HepG2 (cell line): ENCODE measurements at regions not wholly inside any gene's neighbourhood (a gene's known extent, or its start where the extent isn't known, plus 50 kb on each side); places are given as distances from the start of the nearest gene placed in this dataset.
"Not testable (repeated sequence)": the region's sequence is repeated elsewhere in the genome, so short reads cannot be mapped to it uniquely, and the experiment has no call there.

ENCODE experiments used
- IRF2 ChIP-seq: IDR thresholded peaks from 2 replicates; pipeline ENCODE4 v1.6.1; 2018; ENCODE audit warnings: missing genetic modification reagents, missing compliant biosample characterization
- MAZ ChIP-seq, 2 experiments: sonication (generic) in 1 of 2; formaldehyde crosslinking in 1 of 2; IDR thresholded peaks; 2 replicates each; pipeline versions ENCODE4 v1.5.0 to v1.6.1; 2012 to 2020; ENCODE audit warnings: low read depth in 2 of 2, mild to moderate bottlenecking in 2 of 2, borderline replicate concordance in 1 of 2, improper control_type of control experiment in 1 of 2, low read length in 1 of 2, missing genetic modification reagents in 1 of 2, moderate library complexity in 1 of 2
- NR3C1 ChIP-seq: sonication (generic); formaldehyde crosslinking; IDR thresholded peaks from 2 replicates; pipeline ENCODE4 v1.4.0; 2020; ENCODE audit warnings: missing genetic modification reagents
- POLR2AphosphoS5 ChIP-seq: IDR thresholded peaks from 2 replicates; pipeline ENCODE4 v1.6.1; 2012; ENCODE audit warnings: low read depth, low read length
- REXO4 ChIP-seq: sonication (generic); formaldehyde crosslinking; IDR thresholded peaks from 2 replicates; pipeline ENCODE4 v1.8.0; 2022; ENCODE audit warnings: missing genetic modification reagents, mild to moderate bottlenecking, borderline replicate concordance
- ZBTB20 ChIP-seq: sonication (generic); formaldehyde crosslinking; IDR thresholded peaks from 2 replicates; pipeline ENCODE4 v1.8.1; 2023; ENCODE audit warnings: missing genetic modification reagents, low read depth, mild to moderate bottlenecking, borderline replicate concordance
- ZBTB8A ChIP-seq: sonication (generic); formaldehyde crosslinking; IDR thresholded peaks from 2 replicates; pipeline ENCODE4 v1.4.0; 2020; ENCODE audit warnings: mild to moderate bottlenecking, low read depth, missing genetic modification reagents, borderline replicate concordance
- ZFP82 ChIP-seq: sonication (generic); formaldehyde crosslinking; IDR thresholded peaks from 2 replicates; pipeline ENCODE4 v1.5.1; 2020; ENCODE audit warnings: mild to moderate bottlenecking, missing genetic modification reagents, borderline replicate concordance
- ZFX ChIP-seq: sonication (generic); formaldehyde crosslinking; IDR thresholded peaks from 2 replicates; pipeline ENCODE4 v1.4.0; 2020; ENCODE audit warnings: mild to moderate bottlenecking, low read depth, missing genetic modification reagents, moderate library complexity
- ZNF274 ChIP-seq: sonication (generic); formaldehyde crosslinking; IDR thresholded peaks from 2 replicates; pipeline ENCODE4 v1.5.1; 2020; ENCODE audit warnings: mild to moderate bottlenecking, missing genetic modification reagents
- ZNF839 ChIP-seq: sonication (generic); formaldehyde crosslinking; IDR thresholded peaks from 2 replicates; pipeline ENCODE4 v1.4.0; 2020; ENCODE audit warnings: missing genetic modification reagents, mild to moderate bottlenecking, borderline replicate concordance
- TF ChIP-seq, protein P1 (sequence below): sonication (generic); formaldehyde crosslinking; IDR thresholded peaks from 2 replicates; pipeline ENCODE4 v1.5.0; 2020; ENCODE audit warnings: mild to moderate bottlenecking, missing genetic modification reagents, moderate library complexity
- TF ChIP-seq, protein P2 (sequence below): sonication (generic); formaldehyde crosslinking; IDR thresholded peaks from 2 replicates; pipeline ENCODE4 v1.4.0; 2020; ENCODE audit warnings: missing genetic modification reagents

DNA sequence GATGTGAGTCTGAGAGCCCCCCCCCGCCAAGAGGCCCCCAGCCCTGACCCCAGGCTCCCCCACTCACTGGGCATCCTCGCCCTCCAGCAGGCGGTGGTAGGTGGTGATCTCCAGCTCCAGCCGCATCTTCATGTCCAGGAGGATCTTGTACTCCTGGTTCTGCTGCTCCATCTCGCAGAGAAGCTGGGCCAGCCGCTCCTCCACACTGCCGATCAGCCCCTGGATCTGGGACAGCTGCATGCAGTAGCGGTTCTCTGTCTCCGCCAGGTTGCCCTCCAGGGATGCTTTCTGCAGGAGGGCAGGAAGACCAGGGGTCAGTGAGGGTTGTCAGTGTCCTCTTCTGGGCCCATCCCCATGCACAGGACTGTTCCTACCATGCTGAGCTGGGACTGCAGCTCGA lies 130.0 kb downstream of the TNFRSF13B start:
- not testable (repeated sequence) for TF ChIP-seq MAZ (IDR thresholded peaks at IDR 0.05; ENCODE audit: borderline replicate concordance, low read depth, low read length); MAZ (CRISPR knock-in tag; IDR thresholded peaks at IDR 0.05; ENCODE audit: low read depth); REXO4; ZFX (CRISPR knock-in tag); POLR2AphosphoS5; ZNF839 (CRISPR knock-in tag); ZNF274 (CRISPR knock-in tag); ZFP82; ZBTB8A (CRISPR knock-in tag); ZBTB20 (CRISPR knock-in tag); NR3C1 (CRISPR knock-in tag); IRF2 (CRISPR knock-in tag)
- TF ChIP-seq, protein P1, sequence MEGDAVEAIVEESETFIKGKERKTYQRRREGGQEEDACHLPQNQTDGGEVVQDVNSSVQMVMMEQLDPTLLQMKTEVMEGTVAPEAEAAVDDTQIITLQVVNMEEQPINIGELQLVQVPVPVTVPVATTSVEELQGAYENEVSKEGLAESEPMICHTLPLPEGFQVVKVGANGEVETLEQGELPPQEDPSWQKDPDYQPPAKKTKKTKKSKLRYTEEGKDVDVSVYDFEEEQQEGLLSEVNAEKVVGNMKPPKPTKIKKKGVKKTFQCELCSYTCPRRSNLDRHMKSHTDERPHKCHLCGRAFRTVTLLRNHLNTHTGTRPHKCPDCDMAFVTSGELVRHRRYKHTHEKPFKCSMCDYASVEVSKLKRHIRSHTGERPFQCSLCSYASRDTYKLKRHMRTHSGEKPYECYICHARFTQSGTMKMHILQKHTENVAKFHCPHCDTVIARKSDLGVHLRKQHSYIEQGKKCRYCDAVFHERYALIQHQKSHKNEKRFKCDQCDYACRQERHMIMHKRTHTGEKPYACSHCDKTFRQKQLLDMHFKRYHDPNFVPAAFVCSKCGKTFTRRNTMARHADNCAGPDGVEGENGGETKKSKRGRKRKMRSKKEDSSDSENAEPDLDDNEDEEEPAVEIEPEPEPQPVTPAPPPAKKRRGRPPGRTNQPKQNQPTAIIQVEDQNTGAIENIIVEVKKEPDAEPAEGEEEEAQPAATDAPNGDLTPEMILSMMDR: not testable (repeated sequence)
- TF ChIP-seq, protein P2, sequence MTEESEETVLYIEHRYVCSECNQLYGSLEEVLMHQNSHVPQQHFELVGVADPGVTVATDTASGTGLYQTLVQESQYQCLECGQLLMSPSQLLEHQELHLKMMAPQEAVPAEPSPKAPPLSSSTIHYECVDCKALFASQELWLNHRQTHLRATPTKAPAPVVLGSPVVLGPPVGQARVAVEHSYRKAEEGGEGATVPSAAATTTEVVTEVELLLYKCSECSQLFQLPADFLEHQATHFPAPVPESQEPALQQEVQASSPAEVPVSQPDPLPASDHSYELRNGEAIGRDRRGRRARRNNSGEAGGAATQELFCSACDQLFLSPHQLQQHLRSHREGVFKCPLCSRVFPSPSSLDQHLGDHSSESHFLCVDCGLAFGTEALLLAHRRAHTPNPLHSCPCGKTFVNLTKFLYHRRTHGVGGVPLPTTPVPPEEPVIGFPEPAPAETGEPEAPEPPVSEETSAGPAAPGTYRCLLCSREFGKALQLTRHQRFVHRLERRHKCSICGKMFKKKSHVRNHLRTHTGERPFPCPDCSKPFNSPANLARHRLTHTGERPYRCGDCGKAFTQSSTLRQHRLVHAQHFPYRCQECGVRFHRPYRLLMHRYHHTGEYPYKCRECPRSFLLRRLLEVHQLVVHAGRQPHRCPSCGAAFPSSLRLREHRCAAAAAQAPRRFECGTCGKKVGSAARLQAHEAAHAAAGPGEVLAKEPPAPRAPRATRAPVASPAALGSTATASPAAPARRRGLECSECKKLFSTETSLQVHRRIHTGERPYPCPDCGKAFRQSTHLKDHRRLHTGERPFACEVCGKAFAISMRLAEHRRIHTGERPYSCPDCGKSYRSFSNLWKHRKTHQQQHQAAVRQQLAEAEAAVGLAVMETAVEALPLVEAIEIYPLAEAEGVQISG (CRISPR knock-in tag): not testable (repeated sequence)
